Ishikawa (cell line): ENCODE measurements at regions not wholly inside any gene's neighbourhood (a gene's known extent, or its start where the extent isn't known, plus 50 kb on each side); places are given as distances from the start of the nearest gene placed in this dataset.

Experiments
- CEBPB ChIP-seq: IDR thresholded peaks from 2 replicates; pipeline ENCODE4 v1.6.1; 2012
- CREB1 ChIP-seq: IDR thresholded peaks from 2 replicates; pipeline ENCODE4 v1.6.1; 2012; ENCODE audit warnings: low read depth
- EGR1 ChIP-seq: IDR thresholded peaks from 2 replicates; pipeline ENCODE4 v1.6.1; 2012
- EP300 ChIP-seq: IDR thresholded peaks from 2 replicates; pipeline ENCODE4 v1.6.1; 2012; ENCODE audit warnings: borderline replicate concordance
- FOXM1 ChIP-seq: IDR thresholded peaks from 2 replicates; pipeline ENCODE4 v1.6.1; 2012; ENCODE audit warnings: low read depth, borderline replicate concordance
- MAX ChIP-seq: IDR thresholded peaks from 2 replicates; pipeline ENCODE4 v1.6.1; 2012
- NFIC ChIP-seq: IDR thresholded peaks from 2 replicates; pipeline ENCODE4 v1.6.1; 2012
- RAD21 ChIP-seq: IDR thresholded peaks from 2 replicates; pipeline ENCODE4 v1.6.1; 2012; ENCODE audit warnings: low read depth
- REST ChIP-seq: IDR thresholded peaks from 2 replicates; pipeline ENCODE4 v1.6.1; 2012; ENCODE audit warnings: low read depth, mild to moderate bottlenecking
- TAF1 ChIP-seq: IDR thresholded peaks from 2 replicates; pipeline ENCODE4 v1.6.1; 2012; ENCODE audit warnings: low read depth, mild to moderate bottlenecking
- TCF12 ChIP-seq: IDR thresholded peaks from 2 replicates; pipeline ENCODE4 v1.6.1; 2012; ENCODE audit warnings: low read depth
- TEAD4 ChIP-seq: IDR thresholded peaks from 2 replicates; pipeline ENCODE4 v1.6.1; 2012
- USF1 ChIP-seq: IDR thresholded peaks from 2 replicates; pipeline ENCODE4 v1.6.1; 2012
- YY1 ChIP-seq: IDR thresholded peaks from 2 replicates; pipeline ENCODE4 v1.6.1; 2012; ENCODE audit warnings: low read depth
- ZBTB7A ChIP-seq: IDR thresholded peaks from 2 replicates; pipeline ENCODE4 v1.6.1; 2012; ENCODE audit warnings: low read depth

GRCh38 chr7:46213154-46213537 lies 292.1 kb upstream of the IGFBP3 start:
- TF ChIP-seq EP300 (no peak), EGR1 (no peak), NFIC (no peak), RAD21 (no peak), REST (no peak), TCF12 (no peak), TAF1 (no peak), CEBPB (no peak), YY1 (no peak), CREB1 (no peak), ZBTB7A (no peak)

GRCh38 chr7:46212425-46213153 lies 291.5 kb upstream of the IGFBP3 start:
- TF ChIP-seq TEAD4 (no peak), RAD21 (no peak), EGR1 (no peak), YY1 (no peak), ZBTB7A (no peak), REST (no peak), NFIC (no peak), TAF1 (no peak)

GRCh38 chr7:46210467-46210866 lies 289.4 kb upstream of the IGFBP3 start:
- TF ChIP-seq EP300 (no peak), FOXM1 (no peak), EGR1 (no peak), ZBTB7A (no peak), TAF1 (no peak), USF1 (no peak), TCF12 (no peak), RAD21 (no peak), NFIC (no peak), TEAD4 (no peak), CEBPB (no peak), MAX (no peak), YY1 (no peak), REST (no peak), CREB1 (no peak)

GRCh38 chr7:46209611-46210388 lies 288.7 kb upstream of the IGFBP3 start:
- TF ChIP-seq EP300: no peak
- TF ChIP-seq REST: no peak
- no peak for TF ChIP-seq RAD21
- TF ChIP-seq CEBPB: no peak
- TF ChIP-seq CREB1: no peak
- TF ChIP-seq EGR1: no peak
- no peak for TF ChIP-seq NFIC
- TF ChIP-seq TEAD4: no peak
- no peak for TF ChIP-seq TCF12
- no peak for TF ChIP-seq USF1
- TF ChIP-seq ZBTB7A: no peak
- TF ChIP-seq MAX: no peak
